ENCODE measurements at regions not wholly inside any gene's neighbourhood (a gene's known extent, or its start where the extent isn't known, plus 50 kb on each side); places are given as distances from the start of the nearest gene placed in this dataset.
A peak's percentile ranks its signal among the peaks of the same experiment; 100 is the strongest.
"Not testable (repeated sequence)": the region's sequence is repeated elsewhere in the genome, so short reads cannot be mapped to it uniquely, and the experiment has no call there.

DNA sequence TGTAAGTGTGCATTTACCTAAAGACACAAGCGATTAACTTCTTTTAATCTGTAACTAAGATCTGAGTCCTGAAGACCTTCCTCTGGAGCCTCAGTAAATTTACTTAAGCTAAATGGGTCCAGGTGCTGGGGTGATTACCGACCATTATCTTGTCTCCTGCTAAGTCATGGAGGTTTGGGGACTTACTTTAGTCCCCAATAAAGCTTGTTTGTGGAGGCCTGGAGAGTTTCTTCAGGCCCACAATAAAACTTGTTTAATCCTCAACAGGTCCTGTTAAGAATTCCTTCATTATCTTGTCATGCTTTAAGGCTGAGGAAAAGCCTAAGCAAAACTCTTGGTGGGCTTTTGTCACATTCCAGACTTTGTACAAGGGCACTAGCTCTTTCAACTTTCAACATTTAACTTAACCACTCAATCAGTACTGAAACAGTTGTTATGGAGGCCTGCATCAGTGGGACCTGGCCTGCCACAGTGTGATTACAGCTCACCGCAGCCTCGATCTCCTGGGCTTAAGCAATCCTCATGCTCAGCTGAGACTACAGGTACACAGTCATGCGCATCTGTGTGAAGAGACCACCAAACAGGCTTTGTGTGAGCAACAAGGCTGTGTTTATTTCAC, 84.0 kb downstream of the FMO4 start:
- DNase-seq: no peak

DNA sequence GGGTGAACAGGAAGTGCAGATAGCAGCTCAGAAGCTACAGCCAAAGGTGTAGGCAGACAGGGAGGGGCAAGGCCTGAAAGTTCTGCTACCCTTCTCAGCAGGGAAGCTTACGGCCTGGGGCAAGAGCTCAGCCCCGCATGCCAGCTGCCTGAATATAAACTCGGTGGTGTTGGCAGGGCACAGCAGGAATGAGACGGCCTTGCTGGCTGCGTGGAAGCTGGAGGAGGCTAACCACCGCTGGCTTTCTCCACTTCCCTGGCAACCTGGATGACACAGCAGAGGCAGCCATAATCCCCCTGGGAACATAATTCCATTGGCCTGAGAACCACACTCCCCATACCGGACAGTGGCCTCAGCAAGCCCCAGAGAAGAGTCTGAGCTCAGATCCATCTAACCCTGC, 81.9 kb upstream of the PRRC2C start:
- DNase-seq: no peak

DNA sequence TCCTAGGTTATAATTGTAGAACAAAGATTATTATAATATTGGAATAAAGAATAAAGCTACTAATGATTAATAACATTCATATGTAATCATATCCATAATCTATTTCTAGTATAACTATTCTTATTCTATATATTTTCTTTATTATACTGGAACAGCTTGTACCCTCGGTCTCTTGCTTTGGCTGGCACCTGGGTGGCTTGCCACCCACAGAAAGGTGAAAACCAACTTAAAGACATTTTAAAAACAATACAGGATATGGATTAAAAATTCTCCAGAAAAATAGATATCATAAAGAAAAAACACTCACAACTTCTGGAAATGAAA, 80.0 kb upstream of the PRRC2C start:
- DNase-seq: no peak

DNA sequence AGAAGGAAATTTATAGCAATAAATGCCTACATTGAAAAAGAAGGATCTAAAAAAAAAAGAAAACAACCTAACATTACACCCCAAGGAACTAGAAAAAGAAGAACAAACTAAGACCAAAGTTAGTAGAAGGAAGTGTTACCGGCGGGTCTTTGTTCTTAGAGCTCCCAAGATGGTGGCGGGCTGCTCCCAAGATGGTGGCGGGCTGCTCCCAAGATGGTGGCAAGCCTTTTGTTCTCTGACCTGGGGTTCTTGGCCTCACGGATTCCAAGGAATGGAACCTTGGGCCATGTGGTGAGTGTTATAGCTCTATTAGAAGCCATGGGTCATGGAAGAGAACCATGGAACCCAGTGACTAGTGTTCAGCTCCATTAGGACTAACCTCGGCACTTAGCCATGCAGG, 71.8 kb upstream of the PRRC2C start:
- not testable (repeated sequence) for DNase-seq

DNA sequence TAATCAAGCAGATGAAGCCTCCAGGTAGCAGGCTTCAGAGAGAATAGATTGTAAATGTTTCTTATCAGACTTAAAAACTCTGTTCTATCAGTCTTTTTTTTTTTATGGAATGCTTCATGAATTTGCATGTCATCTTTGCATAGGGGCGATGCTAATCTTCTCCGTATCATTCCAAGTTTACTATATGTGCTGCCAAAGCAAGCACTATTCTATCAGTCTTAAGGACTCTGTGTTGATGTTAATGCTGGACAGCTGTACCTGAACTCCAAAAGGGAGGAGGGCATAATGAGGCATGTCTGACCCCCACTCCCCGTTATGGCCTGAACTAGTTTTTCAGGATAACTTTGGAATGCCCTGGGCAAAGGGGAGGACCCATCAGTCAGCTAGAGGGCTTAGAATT, 66.8 kb upstream of the PRRC2C start:
- no peak for DNase-seq

DNA sequence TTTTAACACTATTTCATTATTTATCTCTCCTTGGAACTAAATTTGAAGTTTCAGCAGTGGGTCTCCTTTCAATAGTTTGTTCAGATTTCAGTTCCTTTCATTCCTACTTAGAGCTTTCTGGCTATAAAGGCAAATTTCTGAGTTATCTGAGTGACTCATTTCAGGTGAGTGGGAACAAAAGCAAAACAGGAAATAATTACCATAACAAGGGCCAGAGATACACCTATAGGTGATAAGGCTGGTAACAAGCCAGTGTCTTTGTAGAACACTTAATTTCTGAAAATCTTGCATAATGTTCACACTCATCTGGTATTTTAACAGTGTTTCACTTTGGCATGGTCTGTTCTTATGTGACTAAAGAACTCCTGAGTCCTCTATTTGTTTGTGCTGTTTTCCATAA, 64.5 kb upstream of the PRRC2C start:
- no peak for DNase-seq

DNA sequence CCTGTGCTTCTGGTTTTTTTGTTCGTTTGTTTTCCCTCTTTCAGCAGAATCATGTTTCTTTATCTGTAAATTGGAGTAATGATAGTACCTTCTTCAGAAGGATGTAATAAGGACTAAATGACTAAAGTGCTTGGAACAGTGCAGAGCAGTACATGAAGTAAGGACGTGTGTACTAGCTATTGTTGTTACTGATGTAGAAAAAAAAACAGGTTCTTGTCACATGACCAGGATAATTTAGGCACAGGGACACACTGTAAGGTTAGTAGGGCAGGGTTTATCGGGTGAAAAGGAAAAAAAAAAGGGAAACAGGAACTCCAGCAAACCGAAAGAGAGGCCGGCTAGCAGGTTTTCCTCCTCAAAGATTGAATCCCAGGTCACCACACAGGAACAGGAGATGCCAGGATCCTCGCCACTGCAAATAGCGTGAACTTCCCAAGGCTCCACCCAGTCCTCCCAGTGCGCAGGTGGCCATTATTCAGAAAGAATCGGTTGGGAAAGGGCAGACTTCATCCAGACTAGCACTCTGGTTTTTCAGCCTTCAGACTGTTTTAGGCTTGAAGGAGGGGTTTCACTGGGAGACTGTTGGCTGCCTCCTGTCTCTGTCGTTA, 63.8 kb upstream of the PRRC2C start:
- no peak for DNase-seq

DNA sequence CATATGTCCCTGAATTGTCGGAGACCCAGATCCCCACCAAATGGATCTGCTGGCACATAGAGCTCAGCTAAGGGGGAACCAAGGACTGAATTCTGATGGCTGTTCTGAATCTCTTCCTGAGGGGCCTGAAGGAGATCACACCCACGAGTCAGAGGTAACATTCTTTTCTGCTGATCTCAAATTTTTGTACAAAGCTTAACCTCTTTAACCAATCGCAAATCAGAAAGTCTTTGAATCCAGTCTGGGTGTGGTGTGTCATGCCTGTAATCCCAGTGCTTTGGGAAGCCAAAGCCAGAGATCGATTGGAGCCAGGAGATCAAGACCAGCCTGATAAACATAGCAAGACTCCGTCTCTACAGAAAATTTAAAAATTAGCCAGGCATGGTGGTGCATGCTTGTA, 62.8 kb upstream of the PRRC2C start:
- DNase-seq: no peak

DNA sequence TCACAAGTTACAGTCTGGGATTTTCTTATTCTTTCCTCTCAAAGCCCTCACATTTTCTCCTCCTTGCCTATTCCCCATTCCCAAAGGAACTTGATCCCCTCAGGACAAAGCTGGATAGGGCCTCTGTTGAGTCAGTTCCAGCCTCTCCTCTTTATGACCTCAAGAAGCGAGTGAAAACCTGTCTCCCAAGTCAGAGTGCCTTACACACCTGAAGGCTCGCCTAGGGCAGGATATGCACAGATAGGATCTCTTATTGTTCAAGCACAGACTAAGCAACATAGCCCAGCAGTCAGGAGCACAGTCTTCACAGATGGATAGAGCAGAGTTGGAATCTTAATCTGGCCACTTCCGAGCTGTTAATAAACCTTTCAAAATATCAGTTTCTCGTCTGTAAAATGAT, 60.8 kb upstream of the PRRC2C start:
- no peak for DNase-seq

DNA sequence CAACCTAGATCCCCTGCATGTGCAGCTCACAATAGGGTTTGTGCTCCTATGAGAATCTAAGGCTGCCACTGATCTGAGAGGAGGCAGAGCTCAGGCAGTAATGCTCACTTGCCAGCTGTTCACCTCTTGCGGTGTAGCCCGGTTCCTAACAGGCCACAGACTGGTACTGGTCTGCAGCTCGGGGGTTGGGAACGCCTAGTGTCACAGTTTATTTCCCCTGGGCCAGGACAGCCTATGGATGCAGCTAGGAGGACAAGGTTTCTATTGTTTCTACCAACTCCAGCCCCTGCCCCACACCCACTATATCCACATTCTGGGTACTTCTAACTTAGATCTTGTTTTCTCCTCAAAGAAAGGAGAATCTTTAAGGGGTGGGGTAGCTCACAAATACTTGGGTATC, 58.7 kb upstream of the PRRC2C start:
- DNase-seq: no peak

DNA sequence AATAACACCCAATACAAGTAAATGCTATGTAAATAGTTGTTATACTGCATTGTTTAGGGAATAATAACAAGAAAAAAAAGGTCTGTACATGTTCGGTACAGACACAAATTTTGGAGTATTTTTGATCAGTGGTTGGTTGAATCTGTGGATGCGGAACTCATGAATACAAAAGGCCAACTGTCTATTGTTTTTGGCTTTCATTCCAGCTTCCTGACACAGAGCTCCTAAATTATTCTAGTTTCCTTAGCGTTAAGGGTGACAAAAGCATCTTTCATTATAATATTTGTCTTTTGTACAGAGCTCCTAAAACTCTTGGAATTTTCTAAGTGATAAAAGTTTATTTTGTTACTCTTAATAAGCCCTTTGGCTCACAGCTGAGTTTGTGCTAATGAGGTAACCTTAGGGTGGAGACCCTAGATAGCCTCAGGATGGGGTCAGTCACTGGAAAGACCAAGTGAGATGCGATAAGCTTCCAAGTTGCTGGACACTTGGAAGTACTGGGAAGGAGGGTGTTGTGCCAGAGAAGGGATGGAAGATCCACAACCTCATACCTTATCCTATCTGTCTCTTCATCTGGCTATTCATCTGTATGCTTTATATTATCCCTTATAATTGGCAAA, 57.4 kb upstream of the PRRC2C start:
- no peak for DNase-seq

DNA sequence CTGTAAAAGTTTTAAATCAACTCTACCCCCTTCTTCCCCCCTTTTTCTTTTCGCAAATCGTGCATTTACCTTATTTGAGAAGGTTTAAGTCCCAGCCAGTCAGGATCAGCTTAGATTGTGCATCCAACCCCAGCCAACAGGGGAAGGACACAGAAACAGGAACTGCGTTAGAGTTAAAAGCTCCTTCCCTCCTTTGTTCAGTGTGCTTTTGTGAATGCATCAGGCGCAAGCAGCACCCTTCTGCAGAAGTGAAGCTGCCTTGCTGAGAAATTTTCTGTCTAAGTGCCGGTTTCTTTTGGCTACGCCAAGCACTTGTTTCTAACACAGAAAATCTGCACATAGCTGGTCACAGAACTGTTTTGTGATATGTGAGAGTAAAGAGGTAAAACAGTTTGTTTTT, 56.2 kb upstream of the PRRC2C start:
- DNase-seq: no peak

DNA sequence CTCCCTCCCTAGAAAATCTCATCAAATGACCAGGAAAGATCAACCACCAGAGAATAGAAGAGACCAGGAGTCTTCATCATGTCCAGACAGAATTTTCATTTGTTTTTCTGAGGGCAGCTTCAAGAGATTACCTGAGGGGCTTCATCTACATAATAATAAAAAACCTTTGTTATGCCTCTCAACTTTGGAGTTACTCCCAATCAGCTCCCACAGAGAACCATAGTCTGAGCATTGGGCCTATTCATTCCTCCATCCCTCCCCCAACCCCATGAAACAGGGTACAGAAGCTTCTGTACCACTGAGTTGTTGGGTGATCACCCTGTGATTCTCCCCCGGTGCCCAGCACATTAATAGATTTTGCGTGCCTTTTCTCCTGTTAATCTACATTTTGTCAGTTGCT, 53.3 kb upstream of the PRRC2C start:
- DNase-seq: no peak

DNA sequence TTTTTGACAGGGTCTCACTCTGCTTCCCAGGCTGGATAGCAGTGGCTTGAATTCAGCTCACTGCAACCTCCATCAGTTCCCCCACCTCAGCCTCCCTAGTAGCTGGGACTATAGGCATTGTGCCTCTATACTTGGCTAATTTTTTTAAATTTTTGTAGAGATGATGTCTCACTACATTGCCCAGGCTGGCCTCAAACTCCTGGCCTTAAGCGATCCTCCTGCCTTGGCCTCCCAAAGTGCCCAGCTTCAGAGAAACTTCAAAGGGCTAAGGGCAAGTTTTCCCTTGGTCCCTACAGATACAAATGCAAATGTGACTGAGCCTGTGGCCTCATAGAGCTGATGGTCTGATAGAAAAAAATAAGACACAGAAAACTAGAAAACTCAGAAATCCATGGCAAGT, 52.9 kb upstream of the PRRC2C start:
- DNase-seq: no peak

DNA sequence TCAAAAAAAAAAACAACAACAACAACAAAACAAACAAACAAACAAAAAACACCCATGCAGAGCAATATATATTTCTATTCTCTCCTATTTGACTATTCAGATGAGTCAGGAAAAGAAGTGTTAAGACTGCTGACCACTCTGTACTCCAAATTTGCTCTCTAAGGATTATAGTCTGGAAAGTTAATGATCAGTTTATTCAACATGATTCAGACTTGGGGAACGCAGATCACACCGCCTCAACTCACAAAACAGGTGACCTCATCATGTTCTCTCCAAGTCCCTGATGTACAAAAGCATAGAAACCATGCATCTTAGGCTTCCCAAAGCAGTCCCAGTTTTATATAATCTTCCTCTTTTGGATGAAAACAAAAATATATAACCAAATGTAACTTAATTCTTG, 51.9 kb upstream of the PRRC2C start:
- DNase-seq: no peak

DNA sequence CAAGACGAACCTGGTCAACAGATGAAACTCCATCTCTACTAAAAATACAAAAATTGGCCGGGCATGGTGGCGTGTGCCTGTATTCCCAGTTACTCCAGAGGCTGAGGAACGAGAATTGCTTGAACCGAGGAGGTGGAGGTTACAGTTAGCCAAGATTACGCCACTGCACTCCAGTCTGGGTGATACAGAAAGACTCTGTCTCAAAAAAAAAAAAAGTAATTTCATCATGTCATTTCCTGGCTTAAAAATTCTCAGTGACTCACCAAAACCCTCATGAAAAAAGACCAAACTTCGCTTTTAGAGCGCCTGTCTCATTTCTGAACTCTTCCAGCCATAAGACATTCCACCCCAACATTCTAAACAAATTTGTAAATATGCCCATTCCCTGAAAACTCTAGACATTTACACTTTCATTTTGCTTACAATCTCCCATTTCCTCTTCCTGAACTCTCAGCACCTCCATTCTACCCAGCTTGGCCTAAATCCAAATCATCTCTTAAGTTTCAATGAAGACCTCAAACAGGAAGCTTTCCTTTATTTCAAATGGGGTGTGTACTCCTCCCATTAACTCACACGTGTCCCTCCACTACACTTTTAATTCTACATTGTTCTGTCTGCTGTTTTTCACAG, 50.5 kb upstream of the PRRC2C start:
- DNase-seq: peak; percentile 61
